Esophagus muscularis mucosa (tissue), 3 donors: ENCODE measurements at regions not wholly inside any gene's neighbourhood (a gene's known extent, or its start where the extent isn't known, plus 50 kb on each side); places are given as distances from the start of the nearest gene placed in this dataset.

Experiments
- CTCF ChIP-seq, 3 experiments: fragments of 200-600 bp in 2 of 3; fragments of 450-650 bp in 1 of 3; sonication (generic) in 2 of 3; IDR thresholded peaks; one replicate each; pipeline ENCODE4 v1.5.1; 2017 to 2019; ENCODE audit warnings: antibody characterized with exemption in 3 of 3, mild to moderate bottlenecking in 2 of 3, moderate library complexity in 1 of 3
- POLR2A ChIP-seq: fragments of 450-650 bp; IDR thresholded peaks from one replicate; pipeline ENCODE4 v1.6.1; 2017; ENCODE audit warnings: antibody characterized with exemption, moderate library complexity, mild to moderate bottlenecking, low read depth

- TF ChIP-seq CTCF (IDR thresholded peaks at IDR 0.05) = no peak
- no peak for TF ChIP-seq POLR2A
These were observed 709.8 kb downstream of the KCTD16 start for GRCh38 chr5:144880513-144880912.
